ENCODE measurements at regions not wholly inside any gene's neighbourhood (a gene's known extent, or its start where the extent isn't known, plus 50 kb on each side); places are given as distances from the start of the nearest gene placed in this dataset.

GRCh38 chr10:111707076-111707475 lies 476.5 kb downstream of the GPAM start (continued):
- TF ChIP-seq E2F4 (IDR thresholded peaks at IDR 0.05; ENCODE audit: low read depth, low read length) = no peak
- no peak for TF ChIP-seq MYC (IDR thresholded peaks at IDR 0.05; ENCODE audit: insufficient read depth, insufficient read length, insufficient replicate concordance, low read length, severe bottlenecking)
- TF ChIP-seq CEBPB (IDR thresholded peaks at IDR 0.05; ENCODE audit: borderline replicate concordance in 1 of 2, low read depth in 2 of 2, low read length in 2 of 2) = no peak
- TF ChIP-seq CEBPZ (IDR thresholded peaks at IDR 0.05; ENCODE audit: low read depth, low read length) = no peak
- TF ChIP-seq NR2C1 (IDR thresholded peaks at IDR 0.05) = no peak
- TF ChIP-seq BCL3 (IDR thresholded peaks at IDR 0.05; ENCODE audit: borderline replicate concordance, insufficient read depth, low read depth, low read length, poor library complexity, severe bottlenecking) = no peak

- H3K27ac ChIP-seq (ENCODE audit: control insufficient read depth, insufficient read depth) = no peak overlapping the region
- POLR2A ChIA-PET = no interaction called here
- H3K36me3 ChIP-seq (ENCODE audit: control insufficient read depth in 2 of 2, insufficient read depth in 2 of 2, low read length in 1 of 2) = no peaks in the 10 kb centered on the region
- no TSS peak for BruUV-seq (replicated peaks)
- no peak overlapping the region for H3K9ac ChIP-seq (ENCODE audit: control insufficient read depth, insufficient read depth, low read length)
- no peak overlapping the region for H3K4me3 ChIP-seq
- RAD21 ChIA-PET (ENCODE audit: unreplicated experiment) = no interaction called here
- H3K4me1 ChIP-seq (ENCODE audit: control insufficient read depth, insufficient read depth, low read length) = no peaks in the 10 kb centered on the region
- no peak overlapping the region for H3K4me2 ChIP-seq (ENCODE audit: control insufficient read depth, insufficient read depth)
- SMC1A ChIA-PET (ENCODE audit: uncharacterized antibody, unreplicated experiment) = no interaction called here
- H3K27me3 ChIP-seq (replicated peaks in 1 of 2; ENCODE audit: control insufficient read depth in 2 of 2, insufficient read depth in 2 of 2, low read length in 1 of 2) = no peaks in the 10 kb centered on the region
- intact Hi-C loops (cut with micrococcal nuclease; ENCODE audit: unreplicated experiment) = no loop called here
- CTCF ChIA-PET = no interaction called here
- 15% methylated on average over 4 of the region's 4 CpGs for WGBS (ENCODE audit: insufficient coverage, insufficient replicate concordance, low lambda C conversion rate, missing lambda C conversion rate)
- no peaks in the 10 kb centered on the region for H3K79me2 ChIP-seq (ENCODE audit: control insufficient read depth, insufficient read depth, low read length)
- DNase-seq (ENCODE audit: low read depth, low spot score) (no peak), ATAC-seq (no peak), FAIRE-seq (no peak)
- H4K20me1 ChIP-seq (ENCODE audit: control insufficient read depth, insufficient read depth) = no peaks in the 10 kb centered on the region
- peaks cover 2% of the 10 kb centered on the region; the same call in 2 of the 3 replicates for H3K9me3 ChIP-seq (replicated peaks; ENCODE audit: control insufficient read depth, insufficient read depth, low read length)
- H2AFZ ChIP-seq (ENCODE audit: control insufficient read depth, low read depth, low read length) = no peak overlapping the region
- in situ Hi-C loops (cut with MboI) = no loop called here
- TF ChIP-seq HDGF (IDR thresholded peaks at IDR 0.05) (no peak), EED (IDR thresholded peaks at IDR 0.05; ENCODE audit: low read depth) (no peak), IKZF1 (conservative IDR thresholded peaks at IDR 0.05) (no peak), REST (IDR thresholded peaks at IDR 0.05; ENCODE audit: low read depth, low read length) (no peak), GABPA (IDR thresholded peaks at IDR 0.05; ENCODE audit: low read depth) (no peak), RUNX3 (IDR thresholded peaks at IDR 0.05; ENCODE audit: low read length) (no peak), NR2F1 (conservative IDR thresholded peaks at IDR 0.05) (no peak), SREBF1 (IDR thresholded peaks at IDR 0.05; ENCODE audit: low read length) (no peak), HCFC1 (IDR thresholded peaks at IDR 0.05; ENCODE audit: low read length) (no peak), CEBPB (IDR thresholded peaks at IDR 0.05; ENCODE audit: borderline replicate concordance in 1 of 2, low read depth in 2 of 2, low read length in 2 of 2) (no peak)
These were observed 474.0 kb downstream of the GPAM start for GRCh38 chr10:111709603-111710002.
